ENCODE measurements at regions not wholly inside any gene's neighbourhood (a gene's known extent, or its start where the extent isn't known, plus 50 kb on each side); places are given as distances from the start of the nearest gene placed in this dataset.

DNA sequence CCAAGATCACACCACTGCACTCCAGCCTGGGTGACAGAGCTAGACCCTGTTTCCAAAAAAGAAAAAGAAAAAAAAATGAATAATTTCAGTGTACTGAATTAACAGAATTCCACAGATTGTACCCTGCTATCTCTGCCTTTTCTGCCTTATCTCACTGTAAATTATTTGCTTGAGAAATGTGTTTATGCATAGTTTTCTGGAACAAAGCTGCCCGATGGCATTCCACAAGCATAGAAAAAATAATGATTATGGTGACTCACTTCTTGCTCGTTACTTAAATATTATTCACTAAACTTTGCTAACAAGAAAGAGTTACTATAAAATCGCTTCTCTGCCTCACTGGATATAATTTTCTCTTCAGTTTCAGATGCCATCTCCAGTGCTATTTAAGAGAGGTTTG is 88.7 kb upstream of the FAM169A start:
- TF ChIP-seq EZH2 (IDR thresholded peaks at IDR 0.05) (no peak), POLR2AphosphoS5 (IDR thresholded peaks at IDR 0.05; ENCODE audit: borderline replicate concordance, low read depth, low read length) (no peak), FOXP2 (optimal IDR thresholded peaks at IDR 0.05; ENCODE audit: control extremely low read depth, extremely low read length, insufficient read depth) (no peak)

Measured in SK-N-MC (cell line).